ENCODE measurements at regions not wholly inside any gene's neighbourhood (a gene's known extent, or its start where the extent isn't known, plus 50 kb on each side); places are given as distances from the start of the nearest gene placed in this dataset.

GRCh38 chr2:66789741-66790140 is 354.8 kb downstream of the MEIS1 start:
- ChIA-PET CTCF (no interaction called here), POLR2A (no interaction called here)
- no peaks in the 10 kb centered on the region for H3K36me3 Mint-ChIP-seq (ENCODE audit: low read depth)
- no peak overlapping the region for H3K27ac Mint-ChIP-seq
- H3K9me3 Mint-ChIP-seq = no peaks in the 10 kb centered on the region
- no peak overlapping the region for H3K4me3 Mint-ChIP-seq
- ATAC-seq (ENCODE audit: low read depth) (no peak), DNase-seq (no peak)
- intact Hi-C loops (cut with micrococcal nuclease) = no loop called here
- TF ChIP-seq, protein P1, sequence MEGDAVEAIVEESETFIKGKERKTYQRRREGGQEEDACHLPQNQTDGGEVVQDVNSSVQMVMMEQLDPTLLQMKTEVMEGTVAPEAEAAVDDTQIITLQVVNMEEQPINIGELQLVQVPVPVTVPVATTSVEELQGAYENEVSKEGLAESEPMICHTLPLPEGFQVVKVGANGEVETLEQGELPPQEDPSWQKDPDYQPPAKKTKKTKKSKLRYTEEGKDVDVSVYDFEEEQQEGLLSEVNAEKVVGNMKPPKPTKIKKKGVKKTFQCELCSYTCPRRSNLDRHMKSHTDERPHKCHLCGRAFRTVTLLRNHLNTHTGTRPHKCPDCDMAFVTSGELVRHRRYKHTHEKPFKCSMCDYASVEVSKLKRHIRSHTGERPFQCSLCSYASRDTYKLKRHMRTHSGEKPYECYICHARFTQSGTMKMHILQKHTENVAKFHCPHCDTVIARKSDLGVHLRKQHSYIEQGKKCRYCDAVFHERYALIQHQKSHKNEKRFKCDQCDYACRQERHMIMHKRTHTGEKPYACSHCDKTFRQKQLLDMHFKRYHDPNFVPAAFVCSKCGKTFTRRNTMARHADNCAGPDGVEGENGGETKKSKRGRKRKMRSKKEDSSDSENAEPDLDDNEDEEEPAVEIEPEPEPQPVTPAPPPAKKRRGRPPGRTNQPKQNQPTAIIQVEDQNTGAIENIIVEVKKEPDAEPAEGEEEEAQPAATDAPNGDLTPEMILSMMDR (IDR thresholded peaks at IDR 0.05) = no peak
- H3K27me3 Mint-ChIP-seq = peaks cover 2% of the 10 kb centered on the region
- H3K4me1 Mint-ChIP-seq = no peaks in the 10 kb centered on the region

GRCh38 chr2:66790651-66791181 is 355.8 kb downstream of the MEIS1 start:
- H3K27me3 Mint-ChIP-seq = peaks cover 2% of the 10 kb centered on the region
- no peak overlapping the region for H3K4me3 Mint-ChIP-seq

GRCh38 chr2:66794070-66794469 is 359.1 kb downstream of the MEIS1 start:
- ChIA-PET POLR2A (no interaction called here), CTCF (no interaction called here)
- Mint-ChIP-seq H3K9me3 (peaks cover 2% of the 10 kb centered on the region), H3K27me3 (no peaks in the 10 kb centered on the region), H3K27ac (no peak overlapping the region), H3K4me3 (no peak overlapping the region), H3K4me1 (no peaks in the 10 kb centered on the region), H3K36me3 (ENCODE audit: low read depth) (no peaks in the 10 kb centered on the region)
- DNase-seq = no peak
- TF ChIP-seq, protein P1 (IDR thresholded peaks at IDR 0.05) = no peak
- ATAC-seq (ENCODE audit: low read depth) = no peak
- intact Hi-C loops (cut with micrococcal nuclease) = no loop called here

More at GRCh38 chr2:66790651-66791181, 355.8 kb downstream of the MEIS1 start:
- DNase-seq (no peak), ATAC-seq (ENCODE audit: low read depth) (no peak)
- ChIA-PET POLR2A (no interaction called here), CTCF (no interaction called here)
- TF ChIP-seq, protein P1 (IDR thresholded peaks at IDR 0.05) = no peak
- intact Hi-C loops (cut with micrococcal nuclease) = no loop called here
- Mint-ChIP-seq H3K9me3 (no peaks in the 10 kb centered on the region), H3K4me1 (no peaks in the 10 kb centered on the region), H3K27ac (no peak overlapping the region), H3K36me3 (ENCODE audit: low read depth) (no peaks in the 10 kb centered on the region)

GRCh38 chr2:66794551-66794950 is 359.6 kb downstream of the MEIS1 start:
- Mint-ChIP-seq H3K36me3 (ENCODE audit: low read depth) (no peaks in the 10 kb centered on the region), H3K4me1 (no peaks in the 10 kb centered on the region), H3K4me3 (no peak overlapping the region), H3K27me3 (no peaks in the 10 kb centered on the region), H3K27ac (no peak overlapping the region), H3K9me3 (peaks cover 2% of the 10 kb centered on the region)
- no peak for DNase-seq
- intact Hi-C loops (cut with micrococcal nuclease) = no loop called here
- ChIA-PET POLR2A (no interaction called here), CTCF (no interaction called here)
- TF ChIP-seq, protein P1 (IDR thresholded peaks at IDR 0.05) = no peak
- no peak for ATAC-seq (ENCODE audit: low read depth)

DNA sequence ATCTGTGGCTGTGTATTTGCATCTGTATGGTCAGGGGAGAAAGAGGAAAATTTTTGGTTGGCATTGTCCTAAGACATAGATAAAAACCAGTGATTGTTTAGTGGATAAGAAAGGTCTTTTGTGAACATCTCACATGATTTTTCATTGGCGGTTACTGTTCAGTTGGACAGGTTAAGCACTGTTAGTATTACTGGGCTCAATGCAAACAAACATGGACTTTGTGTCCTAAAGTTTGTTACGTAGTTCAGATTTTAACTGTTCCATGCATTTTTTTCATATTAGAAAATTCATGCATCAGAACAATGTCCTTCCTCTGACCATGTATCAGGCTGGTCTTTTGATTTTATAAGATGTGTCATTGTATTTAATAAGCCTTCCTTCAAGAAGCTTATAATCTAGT is 368.0 kb downstream of the MEIS1 start:
- DNase-seq = no peak
- Mint-ChIP-seq H3K9me3 (peaks cover 3% of the 10 kb centered on the region), H3K27ac (no peak overlapping the region), H3K4me1 (no peaks in the 10 kb centered on the region), H3K36me3 (ENCODE audit: low read depth) (no peaks in the 10 kb centered on the region), H3K27me3 (no peaks in the 10 kb centered on the region), H3K4me3 (no peak overlapping the region)
- TF ChIP-seq, protein P1 (IDR thresholded peaks at IDR 0.05) = no peak
- POLR2A ChIA-PET = no interaction called here
- CTCF ChIA-PET = no interaction called here
- intact Hi-C loops (cut with micrococcal nuclease) = no loop called here
- ATAC-seq (ENCODE audit: low read depth) = no peak

All from activated B cell treated with CpG ODN at 0.5 μM for 24 hours (primary cell).